ENCODE measurements at regions not wholly inside any gene's neighbourhood (a gene's known extent, or its start where the extent isn't known, plus 50 kb on each side); places are given as distances from the start of the nearest gene placed in this dataset.
"Not testable (repeated sequence)": the region's sequence is repeated elsewhere in the genome, so short reads cannot be mapped to it uniquely, and the experiment has no call there.

DNA sequence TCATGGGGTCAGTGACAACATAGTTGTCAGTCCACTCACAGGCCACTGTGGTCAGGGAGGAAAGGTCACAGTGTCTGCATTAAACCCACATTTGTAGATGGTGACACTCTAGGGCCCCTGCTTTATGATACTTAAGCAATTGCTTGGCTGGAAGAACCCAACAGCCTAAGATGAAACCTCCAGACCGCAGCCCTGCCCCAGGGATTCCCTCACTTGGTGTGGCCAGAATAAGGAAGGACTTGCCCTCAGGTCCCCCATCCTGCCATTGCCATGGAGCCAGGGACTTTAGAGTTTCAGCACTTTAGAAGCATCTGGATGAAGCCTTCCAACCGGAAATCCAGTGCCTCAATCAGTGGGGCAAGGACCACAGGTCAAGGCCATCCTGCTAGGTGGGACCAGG, 63.9 kb upstream of the LAPTM4A start:
- H3F3A ChIP-seq (ENCODE audit: insufficient read depth), result no peaks in the 10 kb centered on the region
- H3K9me3 ChIP-seq (ENCODE audit: insufficient read depth, low read length), result no peaks in the 10 kb centered on the region
- TF ChIP-seq, protein P1, sequence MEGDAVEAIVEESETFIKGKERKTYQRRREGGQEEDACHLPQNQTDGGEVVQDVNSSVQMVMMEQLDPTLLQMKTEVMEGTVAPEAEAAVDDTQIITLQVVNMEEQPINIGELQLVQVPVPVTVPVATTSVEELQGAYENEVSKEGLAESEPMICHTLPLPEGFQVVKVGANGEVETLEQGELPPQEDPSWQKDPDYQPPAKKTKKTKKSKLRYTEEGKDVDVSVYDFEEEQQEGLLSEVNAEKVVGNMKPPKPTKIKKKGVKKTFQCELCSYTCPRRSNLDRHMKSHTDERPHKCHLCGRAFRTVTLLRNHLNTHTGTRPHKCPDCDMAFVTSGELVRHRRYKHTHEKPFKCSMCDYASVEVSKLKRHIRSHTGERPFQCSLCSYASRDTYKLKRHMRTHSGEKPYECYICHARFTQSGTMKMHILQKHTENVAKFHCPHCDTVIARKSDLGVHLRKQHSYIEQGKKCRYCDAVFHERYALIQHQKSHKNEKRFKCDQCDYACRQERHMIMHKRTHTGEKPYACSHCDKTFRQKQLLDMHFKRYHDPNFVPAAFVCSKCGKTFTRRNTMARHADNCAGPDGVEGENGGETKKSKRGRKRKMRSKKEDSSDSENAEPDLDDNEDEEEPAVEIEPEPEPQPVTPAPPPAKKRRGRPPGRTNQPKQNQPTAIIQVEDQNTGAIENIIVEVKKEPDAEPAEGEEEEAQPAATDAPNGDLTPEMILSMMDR (IDR thresholded peaks at IDR 0.05; ENCODE audit: insufficient read depth, low read length, poor library complexity, severe bottlenecking), result no peak
- TF ChIP-seq EZH2phosphoT487 (conservative IDR thresholded peaks at IDR 0.05; ENCODE audit: low read length), result no peak
- no peaks in the 10 kb centered on the region for H3K36me3 ChIP-seq (ENCODE audit: low read length)
- no peak overlapping the region for H3K27ac ChIP-seq (ENCODE audit: low read depth, low read length)
- H2AFZ ChIP-seq (ENCODE audit: low read depth, low read length, severe bottlenecking), result no peak overlapping the region
- no peaks in the 10 kb centered on the region for H4K20me1 ChIP-seq (ENCODE audit: low read depth, low read length)
- H3K4me3 ChIP-seq (ENCODE audit: insufficient read depth, low read length, poor library complexity, severe bottlenecking), result no peak overlapping the region
- no peak overlapping the region for H3K9ac ChIP-seq (ENCODE audit: low read length)
- H3K4me2 ChIP-seq (ENCODE audit: low read depth, low read length, poor library complexity, severe bottlenecking), result no peak overlapping the region
- no peaks in the 10 kb centered on the region for H3K27me3 ChIP-seq (ENCODE audit: low read length)
- no peaks in the 10 kb centered on the region for H3K9me2 ChIP-seq (replicated peaks; ENCODE audit: insufficient read depth, low read length)
- no peaks in the 10 kb centered on the region for H3K79me2 ChIP-seq (ENCODE audit: insufficient read depth, low read length)

DNA sequence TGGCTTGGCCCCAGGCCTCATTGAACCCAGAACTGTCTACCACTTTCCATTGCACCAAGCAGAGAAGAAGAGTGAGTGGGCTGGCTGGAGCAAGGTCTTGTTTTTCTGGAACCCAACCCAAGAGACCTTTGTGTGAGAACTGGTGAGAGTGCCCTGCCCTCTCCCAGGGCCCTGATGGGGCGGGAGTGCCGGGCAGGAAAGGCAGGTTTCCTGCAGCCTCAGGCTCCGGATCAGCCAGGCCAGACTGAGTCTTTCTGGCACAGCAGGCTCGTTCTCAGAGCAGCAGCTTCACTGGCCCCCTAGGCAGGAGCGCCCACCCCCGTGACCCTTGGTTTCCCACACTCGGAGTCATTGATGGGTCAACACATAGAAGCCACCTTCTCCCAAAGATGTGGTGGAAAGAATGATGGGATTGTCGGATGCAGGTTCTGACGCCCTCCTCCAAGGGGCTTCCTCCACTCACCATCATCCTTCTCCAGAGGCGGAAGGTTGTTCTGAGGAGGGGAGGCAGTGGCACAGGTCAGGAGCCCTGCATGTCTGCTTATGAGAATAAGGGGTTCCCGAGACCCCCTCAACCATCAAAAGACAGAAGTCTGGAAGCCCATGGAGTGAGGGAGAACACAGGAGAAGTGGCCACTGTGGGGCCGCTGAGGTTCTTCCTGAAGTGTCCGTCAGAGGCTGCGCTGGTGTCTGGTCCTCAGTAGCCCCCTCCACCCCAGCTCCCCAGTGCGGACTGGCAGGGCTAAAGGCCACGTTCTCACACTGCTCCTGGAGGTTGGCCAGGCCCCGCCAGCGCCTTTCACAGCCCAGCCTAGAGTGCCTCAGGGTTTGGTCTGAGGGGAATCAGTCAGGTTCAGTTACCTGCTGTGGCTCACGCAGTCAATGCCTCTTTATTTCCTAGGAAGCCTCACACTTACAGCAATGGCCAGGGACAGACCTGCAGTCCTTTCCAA, 62.8 kb upstream of the LAPTM4A start:
- Histone ChIP-seq H2AFZ (ENCODE audit: low read depth, low read length, severe bottlenecking) (no peak overlapping the region), H3K4me2 (ENCODE audit: low read depth, low read length, poor library complexity, severe bottlenecking) (no peak overlapping the region), H3K27me3 (ENCODE audit: low read length) (no peaks in the 10 kb centered on the region), H3K9ac (ENCODE audit: low read length) (no peak overlapping the region), H3K4me3 (ENCODE audit: insufficient read depth, low read length, poor library complexity, severe bottlenecking) (no peak overlapping the region), H4K20me1 (ENCODE audit: low read depth, low read length) (no peaks in the 10 kb centered on the region), H3K79me2 (ENCODE audit: insufficient read depth, low read length) (no peaks in the 10 kb centered on the region), H3K27ac (ENCODE audit: low read depth, low read length) (no peak overlapping the region), H3F3A (ENCODE audit: insufficient read depth) (no peaks in the 10 kb centered on the region), H3K9me2 (replicated peaks; ENCODE audit: insufficient read depth, low read length) (no peaks in the 10 kb centered on the region), H3K9me3 (ENCODE audit: insufficient read depth, low read length) (no peaks in the 10 kb centered on the region), H3K36me3 (ENCODE audit: low read length) (no peaks in the 10 kb centered on the region)
- no peak for TF ChIP-seq EZH2phosphoT487 (conservative IDR thresholded peaks at IDR 0.05; ENCODE audit: low read length)
- TF ChIP-seq, protein P1 (IDR thresholded peaks at IDR 0.05; ENCODE audit: insufficient read depth, low read length, poor library complexity, severe bottlenecking), result no peak

DNA sequence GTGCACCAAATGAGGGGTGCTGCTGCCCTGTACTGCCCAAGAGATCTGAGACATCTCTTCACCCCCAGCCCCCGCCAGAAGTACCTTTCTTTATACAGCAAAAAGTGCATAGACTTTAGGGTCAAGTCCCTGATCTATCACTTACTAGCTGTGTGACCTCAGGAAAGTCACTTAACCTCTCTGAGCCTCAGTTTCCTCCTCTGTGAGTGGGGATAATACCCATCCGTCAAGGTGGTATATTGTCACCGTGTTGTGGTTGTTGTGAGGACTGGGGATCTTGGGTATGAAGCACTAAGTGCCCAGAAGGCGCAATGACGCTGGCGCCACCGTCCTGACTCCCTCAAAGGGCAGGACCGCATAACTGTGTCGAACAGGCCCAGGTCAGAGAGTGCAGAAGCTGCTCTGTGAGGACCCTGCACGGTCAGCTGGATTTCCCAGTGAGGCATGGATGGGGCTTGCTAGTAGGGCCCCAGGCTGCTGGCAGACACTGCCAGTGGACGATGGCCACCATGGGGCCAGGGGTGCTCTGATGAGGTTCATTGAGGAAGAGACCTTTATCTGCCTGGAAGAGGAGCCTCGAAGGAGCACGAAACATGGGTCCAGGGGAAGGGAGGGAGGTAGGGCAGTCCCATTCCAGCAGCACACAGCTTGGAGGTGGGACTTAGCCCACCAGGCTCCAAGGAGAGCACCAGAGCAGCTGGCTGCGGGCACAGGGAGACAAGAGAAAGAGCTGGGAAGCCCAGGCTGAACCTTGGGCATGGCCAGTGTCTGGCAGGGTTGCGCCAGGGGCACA, 61.8 kb upstream of the LAPTM4A start:
- TF ChIP-seq EZH2phosphoT487 (conservative IDR thresholded peaks at IDR 0.05; ENCODE audit: low read length), result no peak
- TF ChIP-seq, protein P1 (IDR thresholded peaks at IDR 0.05; ENCODE audit: insufficient read depth, low read length, poor library complexity, severe bottlenecking), result no peak
- Histone ChIP-seq H3K79me2 (ENCODE audit: insufficient read depth, low read length) (no peaks in the 10 kb centered on the region), H3F3A (ENCODE audit: insufficient read depth) (no peaks in the 10 kb centered on the region), H3K9me2 (replicated peaks; ENCODE audit: insufficient read depth, low read length) (no peaks in the 10 kb centered on the region), H3K27ac (ENCODE audit: low read depth, low read length) (no peak overlapping the region), H3K9ac (ENCODE audit: low read length) (no peak overlapping the region), H3K4me3 (ENCODE audit: insufficient read depth, low read length, poor library complexity, severe bottlenecking) (no peak overlapping the region), H3K9me3 (ENCODE audit: insufficient read depth, low read length) (no peaks in the 10 kb centered on the region), H3K27me3 (ENCODE audit: low read length) (no peaks in the 10 kb centered on the region), H4K20me1 (ENCODE audit: low read depth, low read length) (no peaks in the 10 kb centered on the region), H3K4me2 (ENCODE audit: low read depth, low read length, poor library complexity, severe bottlenecking) (no peak overlapping the region), H3K36me3 (ENCODE audit: low read length) (no peaks in the 10 kb centered on the region), H2AFZ (ENCODE audit: low read depth, low read length, severe bottlenecking) (no peak overlapping the region)

DNA sequence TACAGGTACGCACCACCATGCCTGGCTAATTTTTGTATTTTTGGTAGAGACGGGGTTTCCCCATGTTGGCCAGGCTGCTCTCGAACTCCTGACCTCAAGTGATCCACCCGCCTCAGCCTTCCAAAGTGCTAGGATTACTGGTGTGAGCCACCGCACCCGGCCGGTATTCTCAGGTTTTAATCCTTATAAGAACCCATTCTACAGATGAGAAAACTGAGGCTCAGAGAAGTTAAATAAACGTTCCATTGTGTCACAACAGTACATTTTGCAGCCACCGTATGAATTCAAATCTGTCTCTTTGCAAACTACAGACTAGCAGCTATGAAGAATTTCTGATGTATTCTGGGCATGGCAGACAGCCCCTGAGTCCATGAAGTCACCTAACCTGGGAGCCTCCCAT, 60.9 kb upstream of the LAPTM4A start:
- H3K9me2 ChIP-seq (replicated peaks; ENCODE audit: insufficient read depth, low read length); H3K4me3 ChIP-seq (ENCODE audit: insufficient read depth, low read length, poor library complexity, severe bottlenecking); H3K9me3 ChIP-seq (ENCODE audit: insufficient read depth, low read length); H3K79me2 ChIP-seq (ENCODE audit: insufficient read depth, low read length); H3K4me2 ChIP-seq (ENCODE audit: low read depth, low read length, poor library complexity, severe bottlenecking); H3K36me3 ChIP-seq (ENCODE audit: low read length); H3F3A ChIP-seq (ENCODE audit: insufficient read depth); H3K27me3 ChIP-seq (ENCODE audit: low read length); H3K9ac ChIP-seq (ENCODE audit: low read length); H3K27ac ChIP-seq (ENCODE audit: low read depth, low read length); H2AFZ ChIP-seq (ENCODE audit: low read depth, low read length, severe bottlenecking); H4K20me1 ChIP-seq (ENCODE audit: low read depth, low read length): not testable (repeated sequence)

Measured in SU-DHL-6 (cell line).